ENCODE measurements at regions not wholly inside any gene's neighbourhood (a gene's known extent, or its start where the extent isn't known, plus 50 kb on each side); places are given as distances from the start of the nearest gene placed in this dataset.

GRCh38 chr5:174667526-174667925 lies 56.9 kb upstream of the MSX2 start:
- TF ChIP-seq CTCF (IDR thresholded peaks at IDR 0.05) = no peak
- Histone ChIP-seq H3K27ac (no peak overlapping the region), H3K4me3 (no peak overlapping the region)
- DNase-seq (ENCODE audit: low spot score) = no peak

- Histone ChIP-seq H3K4me3 (no peak overlapping the region), H3K27ac (no peak overlapping the region)
- no peak for DNase-seq (ENCODE audit: low spot score)
- no peak for TF ChIP-seq CTCF (IDR thresholded peaks at IDR 0.05)
Observed at GRCh38 chr5:174668349-174668748, 56.0 kb upstream of the MSX2 start.

Data from coronary artery (tissue), 2 donors.